MM.1S (cell line): ENCODE measurements at regions not wholly inside any gene's neighbourhood (a gene's known extent, or its start where the extent isn't known, plus 50 kb on each side); places are given as distances from the start of the nearest gene placed in this dataset.
"Not testable (repeated sequence)": the region's sequence is repeated elsewhere in the genome, so short reads cannot be mapped to it uniquely, and the experiment has no call there.

Source experiments
- DNase-seq: peaks from one replicate; pipeline ENCODE4 v3.0.0-alpha.2; 2015
- H2AFZ ChIP-seq: fragments of 300-600 bp; sonication (generic); 2 replicates; pipeline ENCODE4 v1.6.0; 2016; ENCODE audit warnings: antibody characterized with exemption, low read length
- H3F3A ChIP-seq: fragments of 300-600 bp; sonication (generic); 2 replicates; pipeline ENCODE4 v1.6.1; 2016; ENCODE audit warnings: mild to moderate bottlenecking, antibody characterized with exemption, low read length, moderate library complexity, mixed read lengths; ENCODE audit not compliant: insufficient read depth
- H3K27ac ChIP-seq: fragments of 300-600 bp; sonication (generic); 2 replicates; pipeline ENCODE4 v1.5.1; 2016; ENCODE audit warnings: mild to moderate bottlenecking, low read length
- H3K27me3 ChIP-seq: fragments of 300-600 bp; sonication (generic); replicated peaks from 2 replicates; pipeline ENCODE4 v1.6.0; 2016; ENCODE audit warnings: low read length; ENCODE audit not compliant: insufficient read depth
- H3K36me3 ChIP-seq: fragments of 300-600 bp; sonication (generic); replicated peaks from 2 replicates; pipeline ENCODE4 v1.6.1; 2016; ENCODE audit warnings: mild to moderate bottlenecking, low read length, mixed read lengths; ENCODE audit not compliant: insufficient read depth
- H3K4me1 ChIP-seq: fragments of 300-600 bp; sonication (generic); 2 replicates; pipeline ENCODE4 v1.6.1; 2016; ENCODE audit warnings: low read length, mixed read lengths
- H3K4me2 ChIP-seq: fragments of 300-600 bp; sonication (generic); 2 replicates; pipeline ENCODE4 v1.6.0; 2016; ENCODE audit warnings: low read depth, low read length
- H3K4me3 ChIP-seq: fragments of 300-600 bp; sonication (generic); 2 replicates; pipeline ENCODE4 v1.5.1; 2016; ENCODE audit warnings: low read length, mixed read lengths
- H3K79me2 ChIP-seq: fragments of 300-600 bp; sonication (generic); 2 replicates; pipeline ENCODE4 v1.6.1; 2016; ENCODE audit warnings: mixed run types, low read length, mixed read lengths
- H3K9ac ChIP-seq: fragments of 300-600 bp; sonication (generic); 2 replicates; pipeline ENCODE4 v1.6.1; 2016; ENCODE audit warnings: low read length, mixed read lengths
- H3K9me2 ChIP-seq: fragments of 300-600 bp; sonication (generic); replicated peaks from 2 replicates; pipeline ENCODE4 v1.6.1; 2016; ENCODE audit warnings: mild to moderate bottlenecking, low read length, mixed read lengths; ENCODE audit not compliant: insufficient read depth
- H3K9me3 ChIP-seq: fragments of 300-600 bp; sonication (generic); replicated peaks from 2 replicates; pipeline ENCODE4 v1.6.1; 2016; ENCODE audit warnings: mild to moderate bottlenecking, low read length, mixed read lengths; ENCODE audit not compliant: insufficient read depth
- H4K20me1 ChIP-seq: fragments of 300-600 bp; sonication (generic); 2 replicates; pipeline ENCODE4 v1.6.1; 2016; ENCODE audit warnings: mild to moderate bottlenecking, low read length, moderate library complexity, mixed read lengths; ENCODE audit not compliant: insufficient read depth
- CTCF ChIP-seq: fragments of 300-600 bp; sonication (generic); IDR thresholded peaks from 2 replicates; pipeline ENCODE4 v1.5.1; 2016; ENCODE audit warnings: antibody characterized with exemption, low read length, mixed read lengths
- EZH2 ChIP-seq: fragments of 300-600 bp; sonication (generic); optimal IDR thresholded peaks from 2 replicates; pipeline ENCODE3; 2017; ENCODE audit warnings: low read depth, mild to moderate bottlenecking, antibody characterized with exemption, low read length, mixed read lengths
- EZH2phosphoT487 ChIP-seq: fragments of 300-600 bp; sonication (generic); IDR thresholded peaks from 2 replicates; pipeline ENCODE4 v1.6.1; 2018; ENCODE audit warnings: antibody characterized with exemption, low read length

GRCh38 chr9:24073007-24073592 is 247.1 kb upstream of the ELAVL2 start:
- no peaks in the 10 kb centered on the region for H3K36me3 ChIP-seq
- no peaks in the 10 kb centered on the region for H3K4me1 ChIP-seq
- no peaks in the 10 kb centered on the region for H3K9me3 ChIP-seq
- H3K27ac ChIP-seq = no peak overlapping the region
- H3F3A ChIP-seq = no peaks in the 10 kb centered on the region
- H3K79me2 ChIP-seq = no peaks in the 10 kb centered on the region
- no peak overlapping the region for H3K4me3 ChIP-seq
- H2AFZ ChIP-seq = no peak overlapping the region
- H3K27me3 ChIP-seq = no peaks in the 10 kb centered on the region
- no peak overlapping the region for H3K9ac ChIP-seq
- H3K9me2 ChIP-seq = no peaks in the 10 kb centered on the region
- no peak overlapping the region for H3K4me2 ChIP-seq
- no peak for DNase-seq
- TF ChIP-seq CTCF (no peak), EZH2phosphoT487 (no peak), EZH2 (no peak)
- H4K20me1 ChIP-seq = no peaks in the 10 kb centered on the region

GRCh38 chr9:24071716-24072115 is 245.7 kb upstream of the ELAVL2 start:
- no peaks in the 10 kb centered on the region for H4K20me1 ChIP-seq

GRCh38 chr9:24071091-24071490 is 245.1 kb upstream of the ELAVL2 start:
- no peak overlapping the region for H3K4me3 ChIP-seq
- no peak overlapping the region for H3K4me2 ChIP-seq
- no peak overlapping the region for H3K9ac ChIP-seq
- no peak for TF ChIP-seq EZH2phosphoT487
- TF ChIP-seq EZH2 = no peak
- TF ChIP-seq CTCF = no peak
- no peaks in the 10 kb centered on the region for H3K9me3 ChIP-seq
- no peaks in the 10 kb centered on the region for H3K27me3 ChIP-seq
- H3K36me3 ChIP-seq = no peaks in the 10 kb centered on the region
- H2AFZ ChIP-seq = no peak overlapping the region
- no peak for DNase-seq
- no peaks in the 10 kb centered on the region for H4K20me1 ChIP-seq
- H3K4me1 ChIP-seq = no peaks in the 10 kb centered on the region
- no peaks in the 10 kb centered on the region for H3F3A ChIP-seq
- no peak overlapping the region for H3K27ac ChIP-seq
- no peaks in the 10 kb centered on the region for H3K79me2 ChIP-seq
- H3K9me2 ChIP-seq = no peaks in the 10 kb centered on the region

More at GRCh38 chr9:24071716-24072115, 245.7 kb upstream of the ELAVL2 start:
- H3K9ac ChIP-seq = no peak overlapping the region
- H3K27me3 ChIP-seq = no peaks in the 10 kb centered on the region
- no peaks in the 10 kb centered on the region for H3K9me2 ChIP-seq
- DNase-seq = no peak
- H3K4me3 ChIP-seq = no peak overlapping the region
- H3K4me1 ChIP-seq = no peaks in the 10 kb centered on the region
- H3K36me3 ChIP-seq = no peaks in the 10 kb centered on the region
- no peak overlapping the region for H2AFZ ChIP-seq
- no peaks in the 10 kb centered on the region for H3F3A ChIP-seq
- no peak overlapping the region for H3K27ac ChIP-seq
- H3K4me2 ChIP-seq = no peak overlapping the region
- H3K9me3 ChIP-seq = no peaks in the 10 kb centered on the region
- H3K79me2 ChIP-seq = no peaks in the 10 kb centered on the region
- TF ChIP-seq EZH2 (no peak), CTCF (no peak), EZH2phosphoT487 (no peak)

- H3K9me3 ChIP-seq, H4K20me1 ChIP-seq, H3K9me2 ChIP-seq, H3K36me3 ChIP-seq, DNase-seq, H3F3A ChIP-seq, H2AFZ ChIP-seq, H3K9ac ChIP-seq, H3K79me2 ChIP-seq, H3K27me3 ChIP-seq, H3K4me2 ChIP-seq, H3K4me1 ChIP-seq, H3K27ac ChIP-seq, H3K4me3 ChIP-seq: not testable (repeated sequence)
These were observed 241.1 kb upstream of the ELAVL2 start for GRCh38 chr9:24067107-24067506.
